Endothelial cell of umbilical vein (primary cell): ENCODE measurements at regions not wholly inside any gene's neighbourhood (a gene's known extent, or its start where the extent isn't known, plus 50 kb on each side); places are given as distances from the start of the nearest gene placed in this dataset.
"Not testable (repeated sequence)": the region's sequence is repeated elsewhere in the genome, so short reads cannot be mapped to it uniquely, and the experiment has no call there.

ENCODE experiments used
- CTCF ChIP-seq, 2 donors: IDR thresholded peaks; 1 replicate in 1 of 2; 2 replicates in 1 of 2; pipeline ENCODE4 v1.5.1; 2011; ENCODE audit warnings: low read length in 2 of 2, mild to moderate bottlenecking in 2 of 2, moderate library complexity in 2 of 2, control low read depth in 1 of 2, inconsistent platforms in 1 of 2, low read depth in 1 of 2; ENCODE audit not compliant: insufficient read depth in 1 of 2; ENCODE audit errors: extremely low read depth in 1 of 2
- EZH2 ChIP-seq: IDR thresholded peaks from 2 replicates; pipeline ENCODE4 v1.6.1; 2012; ENCODE audit warnings: borderline replicate concordance, low read depth, mild to moderate bottlenecking, moderate library complexity, low read length, inconsistent platforms; ENCODE audit not compliant: severe bottlenecking
- POLR2A ChIP-seq: IDR thresholded peaks from 2 replicates; pipeline ENCODE4 v1.6.1; 2012; ENCODE audit warnings: low read depth, mild to moderate bottlenecking, control low read depth, low read length

DNA sequence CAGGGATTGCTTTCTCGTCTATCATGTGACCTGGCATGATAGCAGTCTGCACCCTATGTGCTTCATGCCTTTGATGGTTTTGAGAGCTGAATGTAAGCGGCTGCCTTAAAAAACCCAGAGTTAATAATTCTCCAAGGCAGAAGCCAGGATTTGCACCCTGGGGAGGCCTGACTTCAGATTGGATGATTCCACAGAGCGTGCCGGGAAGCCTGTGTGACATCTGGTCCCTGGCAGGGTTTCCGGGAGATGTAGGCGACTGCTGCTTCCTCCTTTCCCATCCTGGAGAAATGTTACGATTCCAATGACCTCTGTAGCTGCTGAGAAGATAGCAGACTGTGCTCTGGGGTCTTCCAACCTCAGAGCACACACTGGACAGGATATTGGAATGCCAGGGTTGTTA is 255.0 kb downstream of the GADD45G start:
- TF ChIP-seq EZH2; CTCF (IDR thresholded peaks at IDR 0.05; ENCODE audit: extremely low read depth in 1 of 2, insufficient read depth in 1 of 2, low read depth in 1 of 2, low read length in 2 of 2); POLR2A: not testable (repeated sequence)
